ENCODE measurements at regions not wholly inside any gene's neighbourhood (a gene's known extent, or its start where the extent isn't known, plus 50 kb on each side); places are given as distances from the start of the nearest gene placed in this dataset.

DNA sequence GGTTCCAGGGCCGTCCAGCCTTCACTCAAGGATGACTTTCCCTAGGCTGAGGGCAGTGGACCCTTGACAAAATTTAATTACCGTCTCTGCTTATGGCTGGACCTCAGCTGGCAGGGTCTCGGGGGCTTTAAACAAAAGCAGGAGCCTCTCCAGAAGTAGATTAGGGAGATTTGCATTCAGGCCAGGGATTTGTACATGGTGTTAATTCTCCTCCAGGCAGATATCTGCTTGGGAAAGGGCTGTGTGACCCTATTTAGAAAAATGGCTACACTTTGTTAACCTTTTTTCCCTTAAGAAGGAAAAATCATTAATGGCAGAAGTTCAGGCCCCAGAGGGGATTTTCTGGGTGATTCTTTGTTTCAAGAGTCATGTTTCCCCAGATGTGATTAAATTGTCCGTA lies 329.1 kb upstream of the C2CD4B start:
- TF ChIP-seq, protein P1, sequence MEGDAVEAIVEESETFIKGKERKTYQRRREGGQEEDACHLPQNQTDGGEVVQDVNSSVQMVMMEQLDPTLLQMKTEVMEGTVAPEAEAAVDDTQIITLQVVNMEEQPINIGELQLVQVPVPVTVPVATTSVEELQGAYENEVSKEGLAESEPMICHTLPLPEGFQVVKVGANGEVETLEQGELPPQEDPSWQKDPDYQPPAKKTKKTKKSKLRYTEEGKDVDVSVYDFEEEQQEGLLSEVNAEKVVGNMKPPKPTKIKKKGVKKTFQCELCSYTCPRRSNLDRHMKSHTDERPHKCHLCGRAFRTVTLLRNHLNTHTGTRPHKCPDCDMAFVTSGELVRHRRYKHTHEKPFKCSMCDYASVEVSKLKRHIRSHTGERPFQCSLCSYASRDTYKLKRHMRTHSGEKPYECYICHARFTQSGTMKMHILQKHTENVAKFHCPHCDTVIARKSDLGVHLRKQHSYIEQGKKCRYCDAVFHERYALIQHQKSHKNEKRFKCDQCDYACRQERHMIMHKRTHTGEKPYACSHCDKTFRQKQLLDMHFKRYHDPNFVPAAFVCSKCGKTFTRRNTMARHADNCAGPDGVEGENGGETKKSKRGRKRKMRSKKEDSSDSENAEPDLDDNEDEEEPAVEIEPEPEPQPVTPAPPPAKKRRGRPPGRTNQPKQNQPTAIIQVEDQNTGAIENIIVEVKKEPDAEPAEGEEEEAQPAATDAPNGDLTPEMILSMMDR (IDR thresholded peaks at IDR 0.05; ENCODE audit: insufficient read depth, low read depth, low read length, missing control alignments): no peak
- DNase-seq (ENCODE audit: low read depth): no peak
- no peak overlapping the region for H3K4me3 ChIP-seq (ENCODE audit: low read depth, low read length)

DNA sequence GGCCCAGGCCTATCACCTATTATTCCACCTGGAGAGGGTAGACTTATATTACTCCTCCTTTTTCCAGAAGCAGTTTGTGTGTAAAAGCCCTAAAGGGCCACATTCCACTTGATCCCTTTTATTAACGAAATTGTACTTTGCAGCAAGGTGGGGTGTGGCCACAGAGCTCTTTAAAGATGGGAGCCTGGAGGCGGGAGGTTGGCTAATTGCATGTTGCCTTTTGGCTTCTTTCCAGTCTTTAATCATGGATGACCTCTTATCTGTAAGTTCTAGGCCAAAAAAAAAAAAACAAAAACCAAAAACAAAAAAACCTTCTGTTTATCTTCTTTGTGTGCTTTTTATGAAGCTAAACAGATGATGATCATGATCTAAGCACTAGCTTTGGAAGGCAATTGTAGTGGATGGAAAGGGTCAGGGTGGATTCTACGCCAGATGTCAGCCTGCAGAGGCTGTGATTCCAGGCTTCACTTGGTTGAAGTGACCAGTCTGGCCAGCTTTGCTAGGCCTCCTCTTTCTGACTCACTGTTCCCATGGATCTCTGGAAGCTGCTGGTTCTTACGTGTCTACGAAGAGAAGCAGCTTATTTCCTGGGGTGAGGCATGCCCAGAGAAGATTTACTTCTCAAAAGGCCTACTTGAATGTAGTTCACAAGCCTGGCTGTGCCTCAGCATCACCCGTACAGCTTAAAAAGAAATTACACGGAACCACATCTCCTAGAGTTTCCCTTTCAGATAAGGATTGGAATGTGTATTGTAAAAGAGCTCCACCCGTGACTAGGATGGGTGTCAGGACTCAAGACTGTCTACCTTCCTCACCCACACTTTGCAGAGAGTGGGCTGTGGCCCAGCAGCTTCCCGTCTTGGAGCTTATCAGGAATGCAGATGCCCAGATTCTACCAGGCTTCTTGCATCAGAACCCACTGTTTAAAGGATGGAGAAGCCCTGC lies 330.9 kb upstream of the C2CD4B start:
- H3K4me3 ChIP-seq (ENCODE audit: low read depth, low read length): no peak overlapping the region
- TF ChIP-seq, protein P1 (IDR thresholded peaks at IDR 0.05; ENCODE audit: insufficient read depth, low read depth, low read length, missing control alignments): no peak
- no peak for DNase-seq (ENCODE audit: low read depth)

DNA sequence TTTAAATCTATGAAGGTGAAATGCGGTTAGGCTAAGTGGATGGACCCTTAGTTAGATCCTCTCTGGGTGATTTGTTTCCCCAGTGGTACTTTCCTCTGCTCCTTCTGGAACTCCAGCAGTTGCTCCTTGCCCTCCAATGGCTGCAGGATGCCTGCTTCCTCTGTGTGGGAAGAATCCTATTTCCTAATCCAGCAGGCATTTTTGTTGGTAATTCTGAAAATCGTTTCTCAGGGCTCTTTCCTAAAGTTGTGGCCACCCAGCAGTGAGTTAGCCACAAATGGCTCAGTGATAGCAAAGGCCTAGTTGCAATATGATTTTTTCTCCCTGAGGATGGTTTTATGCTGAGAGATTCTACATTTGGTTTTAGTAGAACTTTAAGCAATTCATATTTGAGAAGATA lies 332.3 kb upstream of the C2CD4B start:
- H3K4me3 ChIP-seq (ENCODE audit: low read depth, low read length): no peak overlapping the region
- DNase-seq (ENCODE audit: low read depth): no peak
- TF ChIP-seq, protein P1 (IDR thresholded peaks at IDR 0.05; ENCODE audit: insufficient read depth, low read depth, low read length, missing control alignments): no peak

DNA sequence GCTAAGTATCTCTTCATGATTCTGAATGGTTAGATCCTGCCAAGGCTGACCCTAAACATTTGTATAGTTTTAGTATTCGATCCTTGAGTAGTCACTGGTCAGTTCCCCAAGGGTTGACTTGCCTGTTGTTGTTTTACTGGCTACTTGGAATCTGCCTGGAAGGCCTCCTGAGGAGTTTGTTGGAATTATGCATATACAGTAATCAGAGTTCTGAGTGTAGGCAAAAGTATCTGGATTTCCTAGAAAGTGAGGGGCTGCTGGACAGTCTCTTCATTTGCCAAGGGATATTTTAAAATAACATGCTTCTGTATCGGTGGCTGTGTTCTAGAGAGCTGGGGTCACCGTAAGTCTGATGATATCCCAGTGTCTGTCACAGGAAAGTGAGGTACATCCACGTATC lies 333.2 kb upstream of the C2CD4B start:
- TF ChIP-seq, protein P1 (IDR thresholded peaks at IDR 0.05; ENCODE audit: insufficient read depth, low read depth, low read length, missing control alignments): no peak

DNA sequence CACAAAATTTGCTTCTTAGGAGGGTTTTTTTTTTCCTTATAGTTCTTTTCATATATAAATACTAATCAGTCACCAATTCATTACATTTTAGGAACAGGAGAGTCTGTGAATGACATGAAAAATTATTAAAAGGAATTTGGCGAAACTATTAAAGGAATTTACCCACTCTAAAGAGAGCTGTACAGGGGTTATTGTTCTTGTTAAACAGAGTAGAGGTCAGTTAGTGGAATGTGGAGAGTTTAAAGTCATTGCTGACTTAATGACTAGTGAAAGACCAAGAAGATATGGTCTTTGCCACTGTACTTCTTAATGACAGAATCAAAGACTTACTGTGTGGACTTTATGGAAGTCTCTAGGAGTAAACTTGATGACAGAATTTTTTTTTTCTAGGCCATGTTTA lies 333.6 kb upstream of the C2CD4B start:
- no peak overlapping the region for H3K4me3 ChIP-seq (ENCODE audit: low read depth, low read length)
- DNase-seq (ENCODE audit: low read depth): no peak

More for the DNA sequence above, 333.2 kb upstream of the C2CD4B start:
- H3K4me3 ChIP-seq (ENCODE audit: low read depth, low read length): no peak overlapping the region
- no peak for DNase-seq (ENCODE audit: low read depth)

DNA sequence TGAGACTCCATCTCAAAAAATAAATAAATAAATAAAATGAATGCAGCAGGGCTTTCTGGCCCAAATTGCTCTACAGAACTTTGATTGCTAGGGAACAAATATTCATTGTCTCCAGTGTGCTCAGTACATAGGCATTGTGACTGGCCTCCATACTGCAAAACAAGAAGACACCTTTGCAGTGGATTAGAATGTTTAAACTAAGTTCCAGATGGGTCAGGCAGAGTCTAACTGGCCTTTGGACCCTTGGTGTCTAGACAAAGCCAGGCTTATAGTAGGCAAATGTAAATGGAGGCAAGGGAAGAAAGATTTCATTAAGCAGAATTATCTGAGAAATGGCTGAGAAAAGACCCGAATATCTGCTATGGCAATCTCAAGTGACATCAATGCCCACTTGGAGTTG lies 335.2 kb upstream of the C2CD4B start:
- H3K4me3 ChIP-seq (ENCODE audit: low read depth, low read length): no peak overlapping the region
- TF ChIP-seq, protein P1 (IDR thresholded peaks at IDR 0.05; ENCODE audit: insufficient read depth, low read depth, low read length, missing control alignments): no peak
- DNase-seq (ENCODE audit: low read depth): no peak

More for the DNA sequence above, 333.6 kb upstream of the C2CD4B start:
- TF ChIP-seq, protein P1 (IDR thresholded peaks at IDR 0.05; ENCODE audit: insufficient read depth, low read depth, low read length, missing control alignments): no peak
